LNCAP (cell line): ENCODE measurements at regions not wholly inside any gene's neighbourhood (a gene's known extent, or its start where the extent isn't known, plus 50 kb on each side); places are given as distances from the start of the nearest gene placed in this dataset.

Source experiments
- CTCF ChIP-seq: fragments of 450-650 bp; IDR thresholded peaks from 2 replicates; pipeline ENCODE4 v1.5.1; 2017; ENCODE audit warnings: mild to moderate bottlenecking

- no peak for TF ChIP-seq CTCF
Observed at GRCh38 chr12:11496157-11496851, 100.9 kb upstream of the PRB2 start.

- TF ChIP-seq CTCF, result no peak
Observed at GRCh38 chr12:11497438-11497837, 102.1 kb upstream of the PRB2 start.

- TF ChIP-seq CTCF, result no peak
Observed at GRCh38 chr12:11497995-11498394, 102.6 kb upstream of the PRB2 start.

- TF ChIP-seq CTCF, result peak; percentile 23; the same call in 1 of the 2 replicates
Observed at GRCh38 chr12:11498574-11498973, 103.2 kb upstream of the PRB2 start.

- TF ChIP-seq CTCF, result no peak
Observed at GRCh38 chr12:11499806-11500187, 104.4 kb upstream of the PRB2 start.

- no peak for TF ChIP-seq CTCF
Observed at GRCh38 chr12:11500188-11500860, 105.0 kb upstream of the PRB2 start.

- no peak for TF ChIP-seq CTCF
Observed at GRCh38 chr12:11500861-11501230, 105.5 kb upstream of the PRB2 start.
